Vagina (tissue), 2 donors: ENCODE measurements at regions not wholly inside any gene's neighbourhood (a gene's known extent, or its start where the extent isn't known, plus 50 kb on each side); places are given as distances from the start of the nearest gene placed in this dataset.

Source experiments
- DNase-seq, 2 donors: peaks; one replicate each; pipeline ENCODE4 v3.0.0-alpha.2; 2017; ENCODE audit errors: extremely low spot score in 2 of 2
- H3K27ac ChIP-seq: fragments of 200-600 bp; sonication (generic); one replicate; pipeline ENCODE4 v1.5.1; 2019
- H3K27me3 ChIP-seq: fragments of 200-600 bp; sonication (generic); one replicate; pipeline ENCODE4 v1.5.1; 2019
- H3K36me3 ChIP-seq, 2 donors: fragments of 200-600 bp; sonication (generic); one replicate each; pipeline ENCODE4 v1.5.1; 2017 to 2019
- H3K4me1 ChIP-seq: fragments of 200-600 bp; sonication (generic); one replicate; pipeline ENCODE4 v1.5.1; 2019
- H3K4me3 ChIP-seq, 2 donors: fragments of 200-600 bp; sonication (generic); 1 replicate in 1 of 2; 2 replicates in 1 of 2; pipeline ENCODE4 v1.5.1; 2016 to 2019
- H3K9me3 ChIP-seq: fragments of 200-600 bp; sonication (generic); one replicate; pipeline ENCODE4 v1.5.1; 2019
- CTCF ChIP-seq, 3 experiments: fragments of 450-650 bp in 2 of 3; fragments of 200-600 bp in 1 of 3; sonication (generic) in 1 of 3; IDR thresholded peaks; one replicate each; pipeline ENCODE4 v1.5.1; 2017 to 2019; ENCODE audit warnings: antibody characterized with exemption in 3 of 3, mild to moderate bottlenecking in 2 of 3, moderate library complexity in 2 of 3
- POLR2A ChIP-seq, 2 donors: fragments of 450-650 bp; IDR thresholded peaks; one replicate each; pipeline ENCODE4 v1.6.1; 2017; ENCODE audit warnings: antibody characterized with exemption in 2 of 2, mild to moderate bottlenecking in 2 of 2, moderate library complexity in 2 of 2
- POLR2AphosphoS5 ChIP-seq, 2 donors: sonication (generic); formaldehyde crosslinking; IDR thresholded peaks; one replicate each; pipeline ENCODE4 v1.9.0; 2017; ENCODE audit warnings: antibody characterized with exemption in 2 of 2, mild to moderate bottlenecking in 2 of 2, low read depth in 1 of 2; ENCODE audit not compliant: insufficient read depth in 1 of 2
- intact Hi-C: fragments of 100-400 bp; cut with DNase I; formaldehyde crosslinking; loops from one replicate; pipeline ENCODE4 v1.15.1; 2023

DNA sequence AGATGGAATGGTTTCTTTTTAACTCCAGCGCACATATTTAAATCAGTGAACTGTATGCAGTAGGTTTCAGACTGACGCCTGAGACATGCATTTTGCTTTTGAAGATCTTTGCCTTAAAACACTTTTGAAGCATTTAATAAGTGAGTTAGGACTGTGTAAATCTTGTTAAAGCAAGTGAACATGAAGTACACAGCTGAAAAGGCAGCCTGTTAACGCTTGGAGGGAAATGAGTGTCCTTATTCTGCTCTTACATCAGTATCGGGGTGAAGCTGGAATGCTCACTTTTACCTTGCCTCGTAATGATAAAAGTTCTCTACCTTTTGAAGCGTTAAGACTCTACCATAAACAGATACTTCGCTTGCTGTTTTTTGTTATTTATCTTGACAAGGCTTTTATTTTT is 552.2 kb downstream of the ZNF608 start:
- no peak for TF ChIP-seq POLR2AphosphoS5 (IDR thresholded peaks at IDR 0.05; ENCODE audit: insufficient read depth in 1 of 2, low read depth in 1 of 2)
- no peak for TF ChIP-seq CTCF (IDR thresholded peaks at IDR 0.05)
- TF ChIP-seq POLR2A (IDR thresholded peaks at IDR 0.05) = no peak
- Histone ChIP-seq H3K4me1 (peaks cover 4% of the 10 kb centered on the region), H3K9me3 (no peaks in the 10 kb centered on the region), H3K36me3 (no peaks in the 10 kb centered on the region), H3K27ac (no peak overlapping the region), H3K27me3 (no peaks in the 10 kb centered on the region), H3K4me3 (no peak overlapping the region)
- intact Hi-C loops = no loop called here
- DNase-seq = no peak

DNA sequence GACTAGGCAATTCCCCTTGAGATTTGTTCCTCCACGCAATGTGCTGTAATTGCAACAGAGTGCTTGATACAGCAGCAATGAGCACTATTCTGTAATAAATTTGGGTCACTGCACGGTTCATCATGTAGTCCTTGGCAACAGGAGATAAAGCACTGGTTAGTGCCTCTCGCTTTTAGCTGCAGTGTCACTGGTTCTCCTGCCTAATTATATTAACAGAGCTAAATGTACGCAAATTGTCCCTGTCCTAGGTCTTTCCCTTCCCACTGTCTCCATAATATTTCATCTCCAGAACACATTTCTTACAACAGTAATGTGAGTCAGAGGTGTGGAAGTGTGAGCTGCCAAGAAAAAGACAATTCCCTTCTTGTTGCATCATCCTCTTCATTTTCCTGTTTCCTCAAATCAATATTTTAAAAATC is 553.1 kb downstream of the ZNF608 start:
- Histone ChIP-seq H3K9me3 (no peaks in the 10 kb centered on the region), H3K27ac (no peak overlapping the region), H3K36me3 (no peaks in the 10 kb centered on the region), H3K4me3 (no peak overlapping the region), H3K27me3 (no peaks in the 10 kb centered on the region), H3K4me1 (peaks cover 4% of the 10 kb centered on the region)
- TF ChIP-seq CTCF (IDR thresholded peaks at IDR 0.05) = no peak
- TF ChIP-seq POLR2A (IDR thresholded peaks at IDR 0.05) = no peak
- no peak for TF ChIP-seq POLR2AphosphoS5 (IDR thresholded peaks at IDR 0.05; ENCODE audit: insufficient read depth in 1 of 2, low read depth in 1 of 2)
- DNase-seq = no peak
- intact Hi-C loops = no loop called here

DNA sequence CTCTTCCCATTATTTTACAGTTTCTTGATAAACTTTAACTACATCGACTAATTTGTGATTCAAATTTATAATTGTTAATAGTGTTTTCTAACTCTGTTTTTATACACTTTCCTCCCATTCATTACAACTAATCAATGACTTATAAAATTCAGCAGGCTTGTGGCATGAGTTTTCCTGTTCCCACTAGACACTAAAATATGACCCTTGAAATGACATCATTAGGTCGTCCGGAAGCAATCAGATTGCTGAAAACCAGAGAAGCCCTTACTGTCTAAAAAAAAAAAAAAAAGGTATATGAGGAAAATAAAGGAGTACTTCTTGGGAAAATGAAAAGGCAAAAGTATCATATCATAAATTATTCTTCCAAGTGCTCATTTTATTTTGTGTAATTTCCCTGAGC is 553.7 kb downstream of the ZNF608 start:
- H3K9me3 ChIP-seq = no peaks in the 10 kb centered on the region
- no peak overlapping the region for H3K27ac ChIP-seq
- no peak overlapping the region for H3K4me3 ChIP-seq
- DNase-seq = no peak
- no peaks in the 10 kb centered on the region for H3K36me3 ChIP-seq
- intact Hi-C loops = no loop called here
- peaks cover 4% of the 10 kb centered on the region for H3K4me1 ChIP-seq
- H3K27me3 ChIP-seq = no peaks in the 10 kb centered on the region
- TF ChIP-seq POLR2A (IDR thresholded peaks at IDR 0.05) = no peak
- TF ChIP-seq CTCF (IDR thresholded peaks at IDR 0.05) = no peak
- TF ChIP-seq POLR2AphosphoS5 (IDR thresholded peaks at IDR 0.05; ENCODE audit: insufficient read depth in 1 of 2, low read depth in 1 of 2) = no peak

GRCh38 chr5:124185716-124186115 is 560.7 kb downstream of the ZNF608 start:
- DNase-seq = no peak
- H3K36me3 ChIP-seq = no peaks in the 10 kb centered on the region
- TF ChIP-seq CTCF (IDR thresholded peaks at IDR 0.05) (no peak), POLR2AphosphoS5 (IDR thresholded peaks at IDR 0.05; ENCODE audit: insufficient read depth in 1 of 2, low read depth in 1 of 2) (no peak), POLR2A (IDR thresholded peaks at IDR 0.05) (no peak)
- H3K4me3 ChIP-seq = no peak overlapping the region
- intact Hi-C loops = no loop called here
- no peaks in the 10 kb centered on the region for H3K9me3 ChIP-seq
- H3K27me3 ChIP-seq = no peaks in the 10 kb centered on the region
- H3K27ac ChIP-seq = no peak overlapping the region
- H3K4me1 ChIP-seq = peaks cover 10% of the 10 kb centered on the region

- Histone ChIP-seq H3K27me3 (no peaks in the 10 kb centered on the region), H3K4me1 (peaks cover 15% of the 10 kb centered on the region), H3K4me3 (no peak overlapping the region), H3K27ac (no peak overlapping the region), H3K9me3 (no peaks in the 10 kb centered on the region), H3K36me3 (no peaks in the 10 kb centered on the region)
- DNase-seq = no peak
- intact Hi-C loops = no loop called here
- TF ChIP-seq POLR2AphosphoS5 (IDR thresholded peaks at IDR 0.05; ENCODE audit: insufficient read depth in 1 of 2, low read depth in 1 of 2) (no peak), POLR2A (IDR thresholded peaks at IDR 0.05) (no peak), CTCF (IDR thresholded peaks at IDR 0.05) (no peak)
Observed at GRCh38 chr5:124182133-124182532, 564.3 kb downstream of the ZNF608 start.
